ENCODE measurements at regions not wholly inside any gene's neighbourhood (a gene's known extent, or its start where the extent isn't known, plus 50 kb on each side); places are given as distances from the start of the nearest gene placed in this dataset.

- H3F3A ChIP-seq (ENCODE audit: low read depth) = no peaks in the 10 kb centered on the region
- peaks cover 3% of the 10 kb centered on the region for H3K36me3 ChIP-seq
- H3K4me3 ChIP-seq = no peak overlapping the region
- no peak overlapping the region for H2AFZ ChIP-seq (replicated peaks)
- Mint-ChIP-seq H3K4me3 (no peak overlapping the region), H3K36me3 (no peaks in the 10 kb centered on the region), H3K9me3 (no peaks in the 10 kb centered on the region), H3K27ac (no peak overlapping the region), H3K27me3 (ENCODE audit: insufficient read depth, low read depth) (peaks cover 3% of the 10 kb centered on the region), H3K4me1 (no peaks in the 10 kb centered on the region)
- peaks cover 5% of the 10 kb centered on the region for H3K4me1 ChIP-seq
- H3K4me2 ChIP-seq = no peak overlapping the region
- no peaks in the 10 kb centered on the region for H3K79me2 ChIP-seq (ENCODE audit: low read depth)
- H3K9me3 ChIP-seq (ENCODE audit: low read depth) = no peaks in the 10 kb centered on the region
- H4K20me1 ChIP-seq (ENCODE audit: low read depth) = no peaks in the 10 kb centered on the region
- no peak overlapping the region for H3K27ac ChIP-seq
- no peak for DNase-seq (ENCODE audit: low spot score)
- TF ChIP-seq EZH2 (IDR thresholded peaks at IDR 0.05) (no peak), CTCF (IDR thresholded peaks at IDR 0.05) (no peak), EZH2phosphoT487 (IDR thresholded peaks at IDR 0.05) (no peak)
- no peak overlapping the region for H3K9ac ChIP-seq
- H3K27me3 ChIP-seq = no peaks in the 10 kb centered on the region
Measured at GRCh38 chr2:200064879-200065278, 109.5 kb downstream of the MAIP1 start.

GRCh38 chr2:200065477-200065876 is 110.1 kb downstream of the MAIP1 start:
- Histone ChIP-seq H4K20me1 (ENCODE audit: low read depth) (no peaks in the 10 kb centered on the region), H3K27me3 (no peaks in the 10 kb centered on the region), H3K4me2 (no peak overlapping the region), H2AFZ (replicated peaks) (no peak overlapping the region), H3K4me3 (no peak overlapping the region), H3K27ac (no peak overlapping the region), H3K9ac (no peak overlapping the region), H3K79me2 (ENCODE audit: low read depth) (no peaks in the 10 kb centered on the region), H3K9me3 (ENCODE audit: low read depth) (no peaks in the 10 kb centered on the region), H3F3A (ENCODE audit: low read depth) (no peaks in the 10 kb centered on the region), H3K4me1 (peaks cover 5% of the 10 kb centered on the region), H3K36me3 (peaks cover 3% of the 10 kb centered on the region)
- Mint-ChIP-seq H3K27me3 (ENCODE audit: insufficient read depth, low read depth) (peaks cover 3% of the 10 kb centered on the region), H3K4me1 (no peaks in the 10 kb centered on the region), H3K4me3 (no peak overlapping the region), H3K27ac (no peak overlapping the region), H3K36me3 (no peaks in the 10 kb centered on the region), H3K9me3 (no peaks in the 10 kb centered on the region)
- TF ChIP-seq EZH2 (IDR thresholded peaks at IDR 0.05) = no peak
- no peak for TF ChIP-seq CTCF (IDR thresholded peaks at IDR 0.05)
- no peak for TF ChIP-seq EZH2phosphoT487 (IDR thresholded peaks at IDR 0.05)
- no peak for DNase-seq (ENCODE audit: low spot score)

GRCh38 chr2:200066417-200066816 is 111.0 kb downstream of the MAIP1 start:
- no peak overlapping the region for H3K4me2 ChIP-seq
- TF ChIP-seq CTCF (IDR thresholded peaks at IDR 0.05) = no peak
- no peak for TF ChIP-seq EZH2 (IDR thresholded peaks at IDR 0.05)
- TF ChIP-seq EZH2phosphoT487 (IDR thresholded peaks at IDR 0.05) = no peak
- H3K27me3 ChIP-seq = no peaks in the 10 kb centered on the region
- no peak overlapping the region for H2AFZ ChIP-seq (replicated peaks)
- DNase-seq (ENCODE audit: low spot score) = no peak
- no peaks in the 10 kb centered on the region for H4K20me1 ChIP-seq (ENCODE audit: low read depth)
- no peaks in the 10 kb centered on the region for H3F3A ChIP-seq (ENCODE audit: low read depth)
- H3K9ac ChIP-seq = no peak overlapping the region
- no peak overlapping the region for H3K27ac ChIP-seq
- Mint-ChIP-seq H3K27me3 (ENCODE audit: insufficient read depth, low read depth) (peaks cover 3% of the 10 kb centered on the region), H3K36me3 (no peaks in the 10 kb centered on the region), H3K9me3 (no peaks in the 10 kb centered on the region), H3K4me1 (no peaks in the 10 kb centered on the region), H3K27ac (no peak overlapping the region), H3K4me3 (no peak overlapping the region)
- no peak overlapping the region for H3K4me3 ChIP-seq
- H3K36me3 ChIP-seq = peaks cover 3% of the 10 kb centered on the region
- no peaks in the 10 kb centered on the region for H3K9me3 ChIP-seq (ENCODE audit: low read depth)
- peaks cover 5% of the 10 kb centered on the region for H3K4me1 ChIP-seq
- no peaks in the 10 kb centered on the region for H3K79me2 ChIP-seq (ENCODE audit: low read depth)
